Muscle layer of colon (tissue), 2 donors: ENCODE measurements at regions not wholly inside any gene's neighbourhood (a gene's known extent, or its start where the extent isn't known, plus 50 kb on each side); places are given as distances from the start of the nearest gene placed in this dataset.

Source experiments
- H3K27ac ChIP-seq: one replicate; pipeline ENCODE4 v1.7.0; 2013; ENCODE audit warnings: low read depth, mild to moderate bottlenecking, low read length, moderate library complexity
- H3K27me3 ChIP-seq, 2 donors: one replicate each; pipeline ENCODE4 v1.7.0; 2013; ENCODE audit warnings: low read length in 2 of 2, mild to moderate bottlenecking in 2 of 2; ENCODE audit not compliant: insufficient read depth in 2 of 2, control insufficient read depth in 1 of 2
- H3K36me3 ChIP-seq: one replicate; pipeline ENCODE4 v1.7.0; 2013; ENCODE audit warnings: mild to moderate bottlenecking, low read length; ENCODE audit not compliant: insufficient read depth
- H3K4me1 ChIP-seq: one replicate; pipeline ENCODE4 v1.7.0; 2013; ENCODE audit warnings: mild to moderate bottlenecking, low read length; ENCODE audit not compliant: insufficient read depth
- H3K4me3 ChIP-seq, 2 donors: one replicate each; pipeline ENCODE4 v1.7.0; 2013; ENCODE audit warnings: low read length in 2 of 2, low read depth in 1 of 2, mild to moderate bottlenecking in 1 of 2, moderate library complexity in 1 of 2
- H3K9ac ChIP-seq: one replicate; pipeline ENCODE4 v1.7.0; 2013; ENCODE audit warnings: low read length
- H3K9me3 ChIP-seq: one replicate; pipeline ENCODE4 v1.7.0; 2013; ENCODE audit warnings: mild to moderate bottlenecking, low read length
- donor health status: abdominal sarcoma.
- donor health status: Adenocarcinoma of cecum.

DNA sequence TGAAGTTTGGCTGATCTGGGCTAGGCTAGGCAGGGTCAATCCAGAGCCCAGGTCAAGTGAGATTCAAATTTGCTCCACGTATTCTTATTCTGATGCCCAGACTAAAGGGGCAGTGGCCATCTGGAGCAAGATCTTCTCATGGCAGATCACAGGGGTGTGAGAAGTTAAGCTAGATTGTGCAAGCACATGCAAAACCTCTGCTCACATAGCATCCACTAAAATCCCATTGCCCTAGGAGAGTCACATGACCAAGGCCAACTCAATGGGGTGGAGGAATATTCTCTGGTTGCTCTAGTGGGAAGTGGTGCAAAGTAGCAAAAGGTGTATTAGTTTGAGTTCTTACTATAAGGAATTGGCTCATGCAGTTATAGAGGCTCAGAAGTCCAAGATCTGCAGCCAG lies 318.4 kb upstream of the ASIC2 start:
- Histone ChIP-seq H3K4me3 (no peak overlapping the region), H3K36me3 (no peaks in the 10 kb centered on the region), H3K9me3 (no peaks in the 10 kb centered on the region), H3K27me3 (no peaks in the 10 kb centered on the region), H3K9ac (no peak overlapping the region), H3K27ac (no peak overlapping the region), H3K4me1 (no peaks in the 10 kb centered on the region)

- no peak overlapping the region for H3K4me3 ChIP-seq
Measured at GRCh38 chr17:33615861-33616260, 322.8 kb upstream of the ASIC2 start.

DNA sequence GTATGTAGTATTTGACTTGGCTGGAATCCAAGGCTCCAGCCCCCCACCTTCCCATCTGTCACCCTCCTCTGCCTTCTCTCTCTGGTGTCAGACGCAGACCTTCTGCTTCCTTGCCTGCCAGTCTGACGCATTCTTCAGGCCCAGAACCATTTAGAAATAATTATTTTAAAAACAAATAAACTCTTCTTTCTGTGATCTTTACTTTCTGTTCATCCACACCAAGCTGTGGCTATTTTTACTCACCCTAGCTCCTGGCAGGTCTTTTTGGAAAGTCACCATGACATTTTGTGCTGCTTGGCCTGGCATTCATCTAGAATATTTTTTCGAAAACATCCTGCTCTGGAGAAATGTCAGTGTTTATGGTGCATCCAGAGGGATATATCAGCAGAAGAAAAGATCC lies 330.7 kb upstream of the ASIC2 start:
- no peaks in the 10 kb centered on the region for H3K27me3 ChIP-seq
- H3K9me3 ChIP-seq, result no peaks in the 10 kb centered on the region
- no peak overlapping the region for H3K9ac ChIP-seq
- no peak overlapping the region for H3K4me3 ChIP-seq
- H3K27ac ChIP-seq, result no peak overlapping the region
- peaks cover 2% of the 10 kb centered on the region for H3K4me1 ChIP-seq
- H3K36me3 ChIP-seq, result no peaks in the 10 kb centered on the region

More at GRCh38 chr17:33615861-33616260, 322.8 kb upstream of the ASIC2 start:
- H3K9me3 ChIP-seq, result no peaks in the 10 kb centered on the region
- H3K27ac ChIP-seq, result no peak overlapping the region
- H3K27me3 ChIP-seq, result no peaks in the 10 kb centered on the region
- H3K36me3 ChIP-seq, result no peaks in the 10 kb centered on the region
- H3K9ac ChIP-seq, result no peak overlapping the region
- H3K4me1 ChIP-seq, result no peaks in the 10 kb centered on the region

DNA sequence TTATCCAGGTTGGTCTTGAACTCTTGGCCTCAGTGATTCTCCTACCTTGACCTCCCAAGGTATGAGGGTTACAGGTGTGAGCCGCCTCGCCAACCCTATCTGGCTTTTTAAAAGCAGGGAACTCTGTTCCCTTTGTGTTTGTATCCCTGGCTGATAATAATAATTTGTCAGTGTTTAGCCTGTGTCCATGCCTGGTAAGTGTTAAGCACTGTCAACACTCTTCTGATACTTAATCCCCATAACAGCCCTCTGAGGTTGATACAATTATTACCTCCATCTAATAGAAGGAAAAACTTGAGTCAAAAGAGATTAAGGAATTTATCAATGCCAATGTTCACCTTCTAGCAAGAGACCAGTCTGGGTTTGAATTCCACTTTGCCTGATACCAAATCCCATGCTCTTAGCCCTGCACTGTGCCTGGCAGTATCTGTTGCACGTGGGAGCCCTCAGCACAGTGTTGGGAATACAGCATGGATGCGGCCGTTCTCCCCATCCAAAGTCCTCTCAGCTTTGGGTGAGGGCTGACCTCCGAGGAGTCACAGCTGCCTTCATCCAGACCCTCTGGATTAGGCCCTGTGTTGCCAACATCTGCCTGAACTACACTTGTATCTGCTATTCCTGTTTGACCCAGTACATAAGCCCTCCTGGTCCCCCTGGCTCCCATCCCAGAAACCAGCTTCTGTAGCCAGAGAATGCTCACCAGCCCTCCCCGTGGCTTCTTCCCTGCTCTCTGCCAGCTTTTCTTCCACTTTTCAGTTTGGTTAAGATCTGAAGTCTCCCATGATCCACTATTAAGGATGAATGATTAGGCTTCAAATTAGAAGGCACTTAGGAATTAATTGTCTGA lies 335.6 kb upstream of the ASIC2 start:
- Histone ChIP-seq H3K36me3 (no peaks in the 10 kb centered on the region), H3K9ac (no peak overlapping the region), H3K4me3 (no peak overlapping the region), H3K4me1 (peaks cover 6% of the 10 kb centered on the region), H3K27ac (no peak overlapping the region), H3K27me3 (no peaks in the 10 kb centered on the region), H3K9me3 (no peaks in the 10 kb centered on the region)

- Histone ChIP-seq H3K9ac (no peak overlapping the region), H3K27ac (no peak overlapping the region), H3K36me3 (no peaks in the 10 kb centered on the region), H3K4me1 (peaks cover 6% of the 10 kb centered on the region), H3K27me3 (no peaks in the 10 kb centered on the region), H3K4me3 (no peak overlapping the region), H3K9me3 (no peaks in the 10 kb centered on the region)
Measured at GRCh38 chr17:33633446-33633845, 340.4 kb upstream of the ASIC2 start.

GRCh38 chr17:33637534-33637933 lies 344.4 kb upstream of the ASIC2 start:
- no peak overlapping the region for H3K4me3 ChIP-seq
- no peak overlapping the region for H3K9ac ChIP-seq
- no peaks in the 10 kb centered on the region for H3K9me3 ChIP-seq
- no peaks in the 10 kb centered on the region for H3K4me1 ChIP-seq
- H3K27me3 ChIP-seq, result no peaks in the 10 kb centered on the region
- H3K27ac ChIP-seq, result no peak overlapping the region
- no peaks in the 10 kb centered on the region for H3K36me3 ChIP-seq

DNA sequence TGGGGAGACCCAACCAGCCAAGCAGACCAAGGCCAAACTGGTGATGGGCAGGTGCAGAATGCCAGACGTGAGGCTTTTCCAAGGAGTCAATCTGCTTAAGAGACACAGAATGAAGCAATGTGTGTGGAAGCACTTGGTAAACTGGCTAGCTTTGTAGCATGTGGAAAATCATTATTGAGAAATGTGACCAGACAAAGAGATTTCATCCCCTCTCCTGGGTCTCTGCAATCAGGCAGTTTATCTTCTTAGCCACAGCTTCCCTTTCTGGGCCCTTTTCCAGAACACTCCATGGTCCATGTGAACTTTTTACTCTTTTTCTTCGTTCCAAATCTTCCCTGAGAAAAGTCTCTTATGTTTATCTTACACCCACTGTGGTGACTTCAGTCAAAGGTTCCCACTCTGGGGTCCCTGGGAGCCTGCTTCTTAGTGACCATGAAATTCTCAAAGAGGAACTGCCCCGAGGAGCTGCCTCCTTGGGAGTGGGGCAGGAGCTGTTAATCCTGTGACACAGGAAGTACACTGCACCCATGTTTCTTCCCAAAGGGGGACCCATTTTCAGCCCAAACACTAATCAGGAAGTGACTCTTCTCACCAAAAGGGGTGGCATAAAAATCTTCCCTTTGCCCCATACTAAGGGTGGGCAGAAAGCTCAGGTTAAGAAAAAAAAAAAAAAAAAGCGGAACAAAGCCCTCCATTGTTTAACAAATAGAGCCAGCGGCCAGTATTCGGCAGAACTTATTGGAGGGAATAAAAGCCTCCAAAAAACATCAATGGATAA lies 346.2 kb upstream of the ASIC2 start:
- Histone ChIP-seq H3K36me3 (no peaks in the 10 kb centered on the region), H3K9me3 (no peaks in the 10 kb centered on the region), H3K27ac (no peak overlapping the region), H3K4me3 (no peak overlapping the region), H3K9ac (no peak overlapping the region), H3K4me1 (no peaks in the 10 kb centered on the region), H3K27me3 (no peaks in the 10 kb centered on the region)

GRCh38 chr17:33640629-33641028 lies 347.5 kb upstream of the ASIC2 start:
- no peaks in the 10 kb centered on the region for H3K4me1 ChIP-seq
- H3K27ac ChIP-seq, result no peak overlapping the region
- no peaks in the 10 kb centered on the region for H3K9me3 ChIP-seq
- H3K9ac ChIP-seq, result no peak overlapping the region
- no peak overlapping the region for H3K4me3 ChIP-seq
- H3K27me3 ChIP-seq, result no peaks in the 10 kb centered on the region
- H3K36me3 ChIP-seq, result no peaks in the 10 kb centered on the region

DNA sequence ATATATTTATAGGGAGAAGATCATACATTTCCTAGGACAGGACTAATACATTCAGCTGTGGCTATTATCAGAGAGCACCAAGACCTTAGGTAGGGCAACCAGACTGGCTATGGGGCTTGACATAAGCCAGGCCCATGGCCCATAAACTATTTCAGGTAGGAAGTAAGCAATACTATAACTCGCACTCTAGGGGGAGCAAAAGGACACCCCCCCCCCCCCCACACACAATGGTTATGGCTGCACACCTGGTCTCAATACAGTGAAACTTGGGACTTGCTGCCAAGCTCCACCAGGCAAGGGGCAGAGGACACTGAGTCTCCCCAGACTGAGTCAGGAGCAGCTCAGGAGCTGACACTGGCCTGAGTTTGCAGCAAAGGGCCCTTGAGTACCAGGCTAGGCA lies 348.9 kb upstream of the ASIC2 start:
- Histone ChIP-seq H3K36me3 (no peaks in the 10 kb centered on the region), H3K4me1 (no peaks in the 10 kb centered on the region), H3K4me3 (no peak overlapping the region), H3K27ac (no peak overlapping the region), H3K27me3 (no peaks in the 10 kb centered on the region), H3K9ac (no peak overlapping the region), H3K9me3 (no peaks in the 10 kb centered on the region)

GRCh38 chr17:33647956-33648355 lies 354.9 kb upstream of the ASIC2 start:
- no peak overlapping the region for H3K27ac ChIP-seq
- H3K4me3 ChIP-seq, result no peak overlapping the region
- H3K27me3 ChIP-seq, result no peaks in the 10 kb centered on the region
- no peaks in the 10 kb centered on the region for H3K36me3 ChIP-seq
- H3K4me1 ChIP-seq, result no peaks in the 10 kb centered on the region
- H3K9me3 ChIP-seq, result no peaks in the 10 kb centered on the region
- H3K9ac ChIP-seq, result no peak overlapping the region

GRCh38 chr17:33650304-33650703 lies 357.2 kb upstream of the ASIC2 start:
- H3K27ac ChIP-seq, result no peak overlapping the region
- no peaks in the 10 kb centered on the region for H3K36me3 ChIP-seq
- H3K4me3 ChIP-seq, result no peak overlapping the region
- H3K9ac ChIP-seq, result no peak overlapping the region
- H3K27me3 ChIP-seq, result no peaks in the 10 kb centered on the region
- no peaks in the 10 kb centered on the region for H3K4me1 ChIP-seq
- no peaks in the 10 kb centered on the region for H3K9me3 ChIP-seq
